Fibroblast of the aortic adventitia (primary cell): ENCODE measurements at regions not wholly inside any gene's neighbourhood (a gene's known extent, or its start where the extent isn't known, plus 50 kb on each side); places are given as distances from the start of the nearest gene placed in this dataset.
A peak's percentile ranks its signal among the peaks of the same experiment; 100 is the strongest.

ENCODE experiments used
- DNase-seq: peaks from one replicate; pipeline ENCODE4 v3.0.0-alpha.2; 2010; ENCODE audit warnings: low read depth
- H3K4me3 ChIP-seq: 2 replicates; pipeline ENCODE4 v1.5.1; 2011; ENCODE audit warnings: low read depth, mild to moderate bottlenecking, control low read depth, low read length, moderate library complexity
- TF ChIP-seq, protein P1 (sequence below): IDR thresholded peaks from 2 replicates; pipeline ENCODE4 v1.5.1; 2011; ENCODE audit warnings: mild to moderate bottlenecking, low read length, control low read depth, inconsistent platforms; ENCODE audit not compliant: insufficient read depth

DNA sequence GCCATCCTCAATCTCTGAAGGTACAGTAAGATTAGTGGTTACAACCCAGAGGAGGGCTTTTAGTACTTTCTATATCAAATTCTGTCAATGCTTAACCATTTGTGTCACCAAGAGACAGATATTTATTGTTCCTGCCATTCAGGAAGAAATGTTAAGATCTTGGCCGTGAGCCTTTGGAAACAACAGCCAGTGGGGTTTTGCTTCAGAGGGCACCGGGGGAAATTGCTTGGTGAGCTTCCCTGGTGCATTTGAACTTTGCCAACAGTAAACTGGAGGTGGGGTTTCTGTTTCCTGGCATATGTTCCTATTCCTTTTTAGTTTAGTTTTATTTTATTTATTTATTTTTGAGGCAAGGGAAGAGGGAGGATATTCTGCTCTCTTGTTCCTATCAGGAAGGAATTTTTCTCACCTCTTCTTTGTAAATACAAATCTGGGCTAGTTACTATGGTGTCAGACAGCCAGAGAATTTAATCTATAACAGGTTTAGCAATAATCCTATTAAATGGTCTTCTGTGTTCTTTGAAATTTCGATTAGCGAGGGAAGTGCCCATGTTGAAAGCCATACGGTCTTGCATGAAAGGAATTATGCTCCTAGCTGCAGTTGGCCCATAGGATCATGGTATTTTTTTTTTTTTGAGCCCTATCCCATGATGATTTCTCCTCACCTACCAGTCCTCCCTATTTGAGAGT, 95.7 kb downstream of the MAIP1 start:
- no peak overlapping the region for H3K4me3 ChIP-seq
- DNase-seq: no peak
- TF ChIP-seq, protein P1, sequence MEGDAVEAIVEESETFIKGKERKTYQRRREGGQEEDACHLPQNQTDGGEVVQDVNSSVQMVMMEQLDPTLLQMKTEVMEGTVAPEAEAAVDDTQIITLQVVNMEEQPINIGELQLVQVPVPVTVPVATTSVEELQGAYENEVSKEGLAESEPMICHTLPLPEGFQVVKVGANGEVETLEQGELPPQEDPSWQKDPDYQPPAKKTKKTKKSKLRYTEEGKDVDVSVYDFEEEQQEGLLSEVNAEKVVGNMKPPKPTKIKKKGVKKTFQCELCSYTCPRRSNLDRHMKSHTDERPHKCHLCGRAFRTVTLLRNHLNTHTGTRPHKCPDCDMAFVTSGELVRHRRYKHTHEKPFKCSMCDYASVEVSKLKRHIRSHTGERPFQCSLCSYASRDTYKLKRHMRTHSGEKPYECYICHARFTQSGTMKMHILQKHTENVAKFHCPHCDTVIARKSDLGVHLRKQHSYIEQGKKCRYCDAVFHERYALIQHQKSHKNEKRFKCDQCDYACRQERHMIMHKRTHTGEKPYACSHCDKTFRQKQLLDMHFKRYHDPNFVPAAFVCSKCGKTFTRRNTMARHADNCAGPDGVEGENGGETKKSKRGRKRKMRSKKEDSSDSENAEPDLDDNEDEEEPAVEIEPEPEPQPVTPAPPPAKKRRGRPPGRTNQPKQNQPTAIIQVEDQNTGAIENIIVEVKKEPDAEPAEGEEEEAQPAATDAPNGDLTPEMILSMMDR: no peak

GRCh38 chr2:200051611-200051945, 96.2 kb downstream of the MAIP1 start:
- no peak overlapping the region for H3K4me3 ChIP-seq
- TF ChIP-seq, protein P1: no peak
- DNase-seq: no peak

GRCh38 chr2:200052627-200053026, 97.2 kb downstream of the MAIP1 start:
- no peak overlapping the region for H3K4me3 ChIP-seq
- DNase-seq: no peak
- TF ChIP-seq, protein P1: no peak

- H3K4me3 ChIP-seq: no peak overlapping the region
- TF ChIP-seq, protein P1: no peak
- DNase-seq: no peak
Measured at GRCh38 chr2:200054681-200055468, 99.5 kb downstream of the MAIP1 start.

DNA sequence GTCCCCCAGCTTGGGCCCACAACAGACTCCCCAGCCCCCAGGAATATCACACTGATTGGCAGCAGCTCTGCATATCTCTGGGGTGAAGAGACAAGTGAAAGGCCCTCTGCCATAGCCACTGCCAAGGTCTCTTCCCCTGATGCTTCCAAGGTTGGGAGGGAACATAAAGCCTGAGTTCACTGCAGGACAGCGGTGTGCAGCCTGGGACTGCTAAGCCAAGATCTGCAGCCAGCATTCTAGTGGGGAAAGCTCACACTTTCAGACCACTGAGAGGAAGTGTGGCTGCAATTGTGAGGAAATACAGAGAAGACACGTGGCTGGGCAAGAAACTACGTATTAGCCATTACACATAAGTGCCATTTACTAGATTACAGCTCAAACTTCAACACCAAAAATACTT, 100.7 kb downstream of the MAIP1 start:
- peak; percentile 1 for DNase-seq
- TF ChIP-seq, protein P1: no peak
- no peak overlapping the region for H3K4me3 ChIP-seq

GRCh38 chr2:200063155-200063554, 107.8 kb downstream of the MAIP1 start:
- TF ChIP-seq, protein P1: no peak
- DNase-seq: no peak

DNA sequence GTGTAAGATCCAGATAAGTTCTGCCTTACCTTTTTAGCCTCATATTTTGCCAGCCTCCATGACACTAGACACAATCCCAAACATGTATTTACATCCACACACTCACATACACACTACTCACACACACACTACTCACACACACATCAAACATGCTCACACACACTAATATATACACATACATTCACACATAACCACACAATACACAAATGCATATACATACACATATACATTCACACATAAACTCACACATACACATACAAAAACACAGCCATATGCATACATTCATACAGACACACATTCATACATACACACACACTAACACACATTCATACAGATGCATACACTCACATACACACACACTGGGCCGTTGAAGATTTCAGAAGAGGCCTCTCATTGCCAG, 109.5 kb downstream of the MAIP1 start:
- DNase-seq: no peak
- TF ChIP-seq, protein P1: no peak

More at GRCh38 chr2:200063155-200063554, 107.8 kb downstream of the MAIP1 start:
- no peak overlapping the region for H3K4me3 ChIP-seq

More for the DNA sequence above, 109.5 kb downstream of the MAIP1 start:
- H3K4me3 ChIP-seq: no peak overlapping the region
